GM23338 (cell line): ENCODE measurements at regions not wholly inside any gene's neighbourhood (a gene's known extent, or its start where the extent isn't known, plus 50 kb on each side); places are given as distances from the start of the nearest gene placed in this dataset.

Source experiments
- ATAC-seq: fragments of 200-7000 bp; cut with Tn5 transposase; 3 replicates; pipeline ENCODE4 v1.9.1; 2020
- DNase-seq: peaks from one replicate; pipeline ENCODE4 v3.0.0-alpha.2; 2015; ENCODE audit warnings: low spot score
- H2AFZ ChIP-seq: fragments of 200-600 bp; sonication (generic); 2 replicates; pipeline ENCODE4 v1.8.0; 2016; ENCODE audit warnings: antibody characterized with exemption, mild to moderate bottlenecking, moderate library complexity
- H3F3A ChIP-seq: fragments of 200-600 bp; sonication (generic); replicated peaks from 2 replicates; pipeline ENCODE4 v1.8.0; 2017; ENCODE audit warnings: antibody characterized with exemption, mixed run types, low read depth
- H3K27ac ChIP-seq: fragments of 200-600 bp; sonication (generic); 2 replicates; pipeline ENCODE4 v1.6.1; 2016; ENCODE audit warnings: low read depth
- H3K27me3 ChIP-seq: fragments of 200-600 bp; sonication (generic); 2 replicates; pipeline ENCODE4 v1.8.0; 2016; ENCODE audit warnings: mild to moderate bottlenecking, mixed run types, moderate library complexity; ENCODE audit not compliant: insufficient read depth
- H3K36me3 ChIP-seq: fragments of 200-600 bp; sonication (generic); 2 replicates; pipeline ENCODE4 v1.8.0; 2016; ENCODE audit warnings: mild to moderate bottlenecking; ENCODE audit not compliant: insufficient read depth
- H3K4me1 ChIP-seq: fragments of 200-600 bp; sonication (generic); 2 replicates; pipeline ENCODE4 v1.8.0; 2016; ENCODE audit warnings: mild to moderate bottlenecking, moderate library complexity; ENCODE audit not compliant: insufficient read depth
- H3K4me2 ChIP-seq: fragments of 200-600 bp; sonication (generic); 2 replicates; pipeline ENCODE4 v1.7.1; 2017; ENCODE audit warnings: mixed run types
- H3K4me3 ChIP-seq: fragments of 200-600 bp; sonication (generic); 2 replicates; pipeline ENCODE4 v1.6.1; 2016; ENCODE audit warnings: mixed run types
- H3K79me2 ChIP-seq: fragments of 200-600 bp; sonication (generic); replicated peaks from 2 replicates; pipeline ENCODE4 v1.8.0; 2017; ENCODE audit warnings: mild to moderate bottlenecking; ENCODE audit not compliant: insufficient read depth
- H3K9me2 ChIP-seq: fragments of 200-600 bp; sonication (generic); 2 replicates; pipeline ENCODE4 v1.8.0; 2017; ENCODE audit not compliant: insufficient read depth
- H4K20me1 ChIP-seq: fragments of 200-600 bp; sonication (generic); replicated peaks from 2 replicates; pipeline ENCODE4 v1.8.0; 2017; ENCODE audit warnings: mild to moderate bottlenecking; ENCODE audit not compliant: insufficient read depth
- H3K27ac Mint-ChIP-seq: 2 replicates; pipeline ENCODE4 v1.8.0; 2020; ENCODE audit warnings: inconsistent platforms, mild to moderate bottlenecking, moderate library complexity, mixed read lengths
- H3K27me3 Mint-ChIP-seq: 3 replicates; pipeline ENCODE4 v1.8.0; 2022; ENCODE audit warnings: low read depth, mild to moderate bottlenecking, moderate library complexity, mixed read lengths, inconsistent platforms; ENCODE audit not compliant: insufficient read depth, poor library complexity
- H3K36me3 Mint-ChIP-seq: 3 replicates; pipeline ENCODE4 v1.8.0; 2021; ENCODE audit warnings: low read depth, mild to moderate bottlenecking, inconsistent platforms, moderate library complexity, mixed read lengths
- H3K4me1 Mint-ChIP-seq: 3 replicates; pipeline ENCODE4 v1.8.0; 2020; ENCODE audit warnings: mild to moderate bottlenecking, inconsistent platforms, mixed read lengths
- H3K4me3 Mint-ChIP-seq: 3 replicates; pipeline ENCODE4 v1.8.0; 2021; ENCODE audit warnings: moderate library complexity, mild to moderate bottlenecking, inconsistent platforms, mixed read lengths
- H3K9me3 Mint-ChIP-seq: 3 replicates; pipeline ENCODE4 v1.8.0; 2020; ENCODE audit warnings: moderate library complexity, mild to moderate bottlenecking, inconsistent platforms, mixed read lengths
- CTCF ChIP-seq, 2 experiments: fragments of 200-600 bp in 1 of 2; sonication (generic) in 1 of 2; conservative IDR thresholded peaks; 2 replicates each; pipeline versions ENCODE4 v1.5.1 to v1.6.1; 2016 to 2017; ENCODE audit warnings: antibody characterized with exemption in 2 of 2, low read depth in 2 of 2, mild to moderate bottlenecking in 2 of 2, moderate library complexity in 1 of 2
- EZH2 ChIP-seq: fragments of 200-600 bp; sonication (generic); IDR thresholded peaks from one replicate; pipeline ENCODE4 v1.8.0; 2017; ENCODE audit warnings: antibody characterized with exemption, mild to moderate bottlenecking, low read depth; ENCODE audit not compliant: unreplicated experiment
- POLR2AphosphoS5 ChIP-seq: IDR thresholded peaks from 2 replicates; pipeline ENCODE4 v1.6.1; 2016; ENCODE audit warnings: antibody characterized with exemption, low read depth
- STAT1 ChIP-seq: IDR thresholded peaks from one replicate; pipeline ENCODE4 v1.6.1; 2016; ENCODE audit warnings: antibody characterized with exemption; ENCODE audit not compliant: unreplicated experiment
- ZNF114 ChIP-seq: fragments of 250-450 bp; sonication (Bioruptor Pico); IDR thresholded peaks from 2 replicates; pipeline ENCODE4 v1.5.0; 2020; ENCODE audit warnings: mild to moderate bottlenecking, moderate library complexity
- ZNF331 ChIP-seq: fragments of 250-450 bp; sonication (Bioruptor Pico); IDR thresholded peaks from 2 replicates; pipeline ENCODE4 v1.5.0; 2020; ENCODE audit warnings: low read depth, mild to moderate bottlenecking, moderate library complexity
- ZNF462 ChIP-seq: fragments of 250-450 bp; sonication (Bioruptor Pico); IDR thresholded peaks from 2 replicates; pipeline ENCODE4 v1.5.0; 2020; ENCODE audit warnings: mild to moderate bottlenecking, moderate library complexity
- TF ChIP-seq, protein P1 (sequence below): IDR thresholded peaks from 2 replicates; pipeline ENCODE4 v1.6.1; 2016; ENCODE audit warnings: antibody characterized with exemption
- TF ChIP-seq, protein P2 (sequence below): IDR thresholded peaks from one replicate; pipeline ENCODE4 v1.6.1; 2018; ENCODE audit warnings: antibody characterized with exemption; ENCODE audit not compliant: unreplicated experiment

GRCh38 chr12:74794522-74794921, 256.9 kb downstream of the ATXN7L3B start (continued):
- TF ChIP-seq ZNF462 (CRISPR knock-in tag) = no peak
- no peak for TF ChIP-seq ZNF331 (CRISPR knock-in tag)
- TF ChIP-seq POLR2AphosphoS5 = no peak
- TF ChIP-seq STAT1 = no peak
- no peak for TF ChIP-seq EZH2

- H3K4me2 ChIP-seq = no peak overlapping the region
- DNase-seq (no peak), ATAC-seq (no peak)
- no peak overlapping the region for H3K4me3 ChIP-seq
- H3K4me3 Mint-ChIP-seq = no peak overlapping the region
- no peaks in the 10 kb centered on the region for H3K9me3 Mint-ChIP-seq
- H4K20me1 ChIP-seq = no peaks in the 10 kb centered on the region
- H3K4me1 ChIP-seq = no peaks in the 10 kb centered on the region
- H3F3A ChIP-seq = no peaks in the 10 kb centered on the region
- no peak overlapping the region for H3K27ac Mint-ChIP-seq
- H2AFZ ChIP-seq = no peak overlapping the region
- no peaks in the 10 kb centered on the region for H3K27me3 Mint-ChIP-seq
- no peak overlapping the region for H3K27ac ChIP-seq
- H3K36me3 ChIP-seq = no peaks in the 10 kb centered on the region
- H3K4me1 Mint-ChIP-seq = no peaks in the 10 kb centered on the region
- H3K9me2 ChIP-seq = no peaks in the 10 kb centered on the region
- H3K27me3 ChIP-seq = no peaks in the 10 kb centered on the region
- no peaks in the 10 kb centered on the region for H3K36me3 Mint-ChIP-seq
- no peaks in the 10 kb centered on the region for H3K79me2 ChIP-seq
- TF ChIP-seq, protein P1, sequence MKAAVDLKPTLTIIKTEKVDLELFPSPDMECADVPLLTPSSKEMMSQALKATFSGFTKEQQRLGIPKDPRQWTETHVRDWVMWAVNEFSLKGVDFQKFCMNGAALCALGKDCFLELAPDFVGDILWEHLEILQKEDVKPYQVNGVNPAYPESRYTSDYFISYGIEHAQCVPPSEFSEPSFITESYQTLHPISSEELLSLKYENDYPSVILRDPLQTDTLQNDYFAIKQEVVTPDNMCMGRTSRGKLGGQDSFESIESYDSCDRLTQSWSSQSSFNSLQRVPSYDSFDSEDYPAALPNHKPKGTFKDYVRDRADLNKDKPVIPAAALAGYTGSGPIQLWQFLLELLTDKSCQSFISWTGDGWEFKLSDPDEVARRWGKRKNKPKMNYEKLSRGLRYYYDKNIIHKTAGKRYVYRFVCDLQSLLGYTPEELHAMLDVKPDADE = no peak
- TF ChIP-seq, protein P2, sequence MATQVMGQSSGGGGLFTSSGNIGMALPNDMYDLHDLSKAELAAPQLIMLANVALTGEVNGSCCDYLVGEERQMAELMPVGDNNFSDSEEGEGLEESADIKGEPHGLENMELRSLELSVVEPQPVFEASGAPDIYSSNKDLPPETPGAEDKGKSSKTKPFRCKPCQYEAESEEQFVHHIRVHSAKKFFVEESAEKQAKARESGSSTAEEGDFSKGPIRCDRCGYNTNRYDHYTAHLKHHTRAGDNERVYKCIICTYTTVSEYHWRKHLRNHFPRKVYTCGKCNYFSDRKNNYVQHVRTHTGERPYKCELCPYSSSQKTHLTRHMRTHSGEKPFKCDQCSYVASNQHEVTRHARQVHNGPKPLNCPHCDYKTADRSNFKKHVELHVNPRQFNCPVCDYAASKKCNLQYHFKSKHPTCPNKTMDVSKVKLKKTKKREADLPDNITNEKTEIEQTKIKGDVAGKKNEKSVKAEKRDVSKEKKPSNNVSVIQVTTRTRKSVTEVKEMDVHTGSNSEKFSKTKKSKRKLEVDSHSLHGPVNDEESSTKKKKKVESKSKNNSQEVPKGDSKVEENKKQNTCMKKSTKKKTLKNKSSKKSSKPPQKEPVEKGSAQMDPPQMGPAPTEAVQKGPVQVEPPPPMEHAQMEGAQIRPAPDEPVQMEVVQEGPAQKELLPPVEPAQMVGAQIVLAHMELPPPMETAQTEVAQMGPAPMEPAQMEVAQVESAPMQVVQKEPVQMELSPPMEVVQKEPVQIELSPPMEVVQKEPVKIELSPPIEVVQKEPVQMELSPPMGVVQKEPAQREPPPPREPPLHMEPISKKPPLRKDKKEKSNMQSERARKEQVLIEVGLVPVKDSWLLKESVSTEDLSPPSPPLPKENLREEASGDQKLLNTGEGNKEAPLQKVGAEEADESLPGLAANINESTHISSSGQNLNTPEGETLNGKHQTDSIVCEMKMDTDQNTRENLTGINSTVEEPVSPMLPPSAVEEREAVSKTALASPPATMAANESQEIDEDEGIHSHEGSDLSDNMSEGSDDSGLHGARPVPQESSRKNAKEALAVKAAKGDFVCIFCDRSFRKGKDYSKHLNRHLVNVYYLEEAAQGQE = no peak
- TF ChIP-seq STAT1 (no peak), ZNF114 (CRISPR knock-in tag) (no peak), EZH2 (no peak), CTCF (conservative IDR thresholded peaks at IDR 0.05; ENCODE audit: low read depth in 2 of 2) (no peak)
Measured at GRCh38 chr12:74801625-74802024, 264.0 kb downstream of the ATXN7L3B start.
